Upper lobe of left lung (tissue), 4 donors: ENCODE measurements at regions not wholly inside any gene's neighbourhood (a gene's known extent, or its start where the extent isn't known, plus 50 kb on each side); places are given as distances from the start of the nearest gene placed in this dataset.

Experiments
- CTCF ChIP-seq, 6 experiments: fragments of 450-650 bp in 4 of 6; fragments of 200-600 bp in 2 of 6; sonication (generic) in 2 of 6; IDR thresholded peaks; one replicate each; pipeline ENCODE4 v1.5.1; 2016 to 2019; ENCODE audit warnings: antibody characterized with exemption in 6 of 6
- POLR2A ChIP-seq, 4 donors: fragments of 450-650 bp; IDR thresholded peaks; one replicate each; pipeline ENCODE4 v1.5.1; 2016 to 2017; ENCODE audit warnings: antibody characterized with exemption in 4 of 4, mild to moderate bottlenecking in 2 of 4
- POLR2AphosphoS5 ChIP-seq, 2 donors: sonication (generic); formaldehyde crosslinking; IDR thresholded peaks; one replicate each; pipeline ENCODE4 v1.5.1; 2017; ENCODE audit warnings: antibody characterized with exemption in 2 of 2

GRCh38 chr4:162847945-162848549 lies 318.6 kb downstream of the NAF1 start:
- TF ChIP-seq CTCF (IDR thresholded peaks at IDR 0.05): no peak
- TF ChIP-seq POLR2AphosphoS5 (IDR thresholded peaks at IDR 0.05): no peak
- no peak for TF ChIP-seq POLR2A (IDR thresholded peaks at IDR 0.05)
